Bronchial epithelial cell (primary cell): ENCODE measurements at regions not wholly inside any gene's neighbourhood (a gene's known extent, or its start where the extent isn't known, plus 50 kb on each side); places are given as distances from the start of the nearest gene placed in this dataset.

Source experiments
- DNase-seq: peaks from one replicate; pipeline ENCODE4 v3.0.0-alpha.2; 2010; ENCODE audit warnings: low read depth
- FAIRE-seq: peaks from 2 replicates; lab custom pipeline; 2011; peaks lifted over from hg19 to GRCh38; lab: Jason Lieb, UNC
- H3K27me3 ChIP-seq: 2 replicates; pipeline ENCODE4 v1.5.1; 2011; ENCODE audit warnings: low read length; ENCODE audit not compliant: control insufficient read depth, insufficient read depth
- H3K36me3 ChIP-seq: 2 replicates; pipeline ENCODE4 v1.5.1; 2011; ENCODE audit warnings: low read length; ENCODE audit not compliant: control insufficient read depth, insufficient read depth
- H3K4me3 ChIP-seq: 2 replicates; pipeline ENCODE4 v1.5.1; 2011; ENCODE audit warnings: mild to moderate bottlenecking, low read depth, low read length, control low read depth
- CTCF ChIP-seq: IDR thresholded peaks from 2 replicates; pipeline ENCODE4 v1.5.1; 2011; ENCODE audit warnings: mild to moderate bottlenecking, moderate library complexity, low read length, control low read depth, inconsistent platforms; ENCODE audit not compliant: insufficient read depth, severe bottlenecking

- no peaks in the 10 kb centered on the region for H3K27me3 ChIP-seq
- no peak for FAIRE-seq
- no peak for TF ChIP-seq CTCF
- no peak for DNase-seq
- H3K36me3 ChIP-seq: no peaks in the 10 kb centered on the region
- no peak overlapping the region for H3K4me3 ChIP-seq
These were observed 534.3 kb upstream of the LARGE1 start for GRCh38 chr22:34454598-34454997.

DNA sequence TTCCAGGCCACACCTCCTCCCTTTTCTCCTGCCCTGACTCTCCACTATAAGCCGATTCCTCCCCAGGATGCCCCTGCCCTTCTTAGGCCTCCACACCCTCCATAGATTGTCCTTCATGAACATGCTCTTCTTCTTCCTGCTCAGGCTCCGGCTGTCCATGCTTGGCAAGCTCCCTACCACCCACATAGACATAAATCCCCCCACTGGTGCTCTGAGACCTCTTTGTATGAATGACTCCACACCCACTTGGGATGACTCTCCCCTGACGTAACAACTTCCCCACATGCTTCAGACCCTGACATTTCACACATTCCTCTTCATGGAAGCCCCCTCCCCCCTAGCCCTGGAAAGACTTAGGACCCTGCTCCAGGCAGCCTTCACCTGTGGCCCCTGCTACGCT is 542.5 kb upstream of the LARGE1 start:
- H3K4me3 ChIP-seq: no peak overlapping the region
- FAIRE-seq: peak; percentile 79
- H3K27me3 ChIP-seq: no peaks in the 10 kb centered on the region
- no peaks in the 10 kb centered on the region for H3K36me3 ChIP-seq
- TF ChIP-seq CTCF: no peak
- DNase-seq: no peak

DNA sequence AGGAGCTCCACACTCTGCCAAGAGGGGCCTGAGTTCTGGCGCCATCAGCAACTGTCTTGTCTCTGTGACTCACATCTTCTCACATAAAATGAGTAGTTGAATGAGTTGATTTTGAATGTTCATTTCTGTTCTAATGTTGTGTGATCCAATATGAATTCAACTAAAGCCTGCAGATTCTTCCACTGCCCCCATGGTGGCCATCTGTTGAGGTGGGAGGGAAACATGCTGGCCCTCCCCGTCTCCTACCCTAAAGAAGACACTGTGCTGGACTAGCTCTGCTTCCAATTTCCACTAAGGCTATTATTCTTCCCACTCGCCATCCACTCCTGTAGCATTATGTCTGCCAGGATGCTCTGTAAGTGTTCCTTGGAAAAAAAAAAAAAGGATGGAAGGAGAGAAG is 555.6 kb upstream of the LARGE1 start:
- Histone ChIP-seq H3K4me3 (no peak overlapping the region), H3K27me3 (no peaks in the 10 kb centered on the region), H3K36me3 (no peaks in the 10 kb centered on the region)
- FAIRE-seq (no peak), DNase-seq (no peak)
- TF ChIP-seq CTCF: no peak

DNA sequence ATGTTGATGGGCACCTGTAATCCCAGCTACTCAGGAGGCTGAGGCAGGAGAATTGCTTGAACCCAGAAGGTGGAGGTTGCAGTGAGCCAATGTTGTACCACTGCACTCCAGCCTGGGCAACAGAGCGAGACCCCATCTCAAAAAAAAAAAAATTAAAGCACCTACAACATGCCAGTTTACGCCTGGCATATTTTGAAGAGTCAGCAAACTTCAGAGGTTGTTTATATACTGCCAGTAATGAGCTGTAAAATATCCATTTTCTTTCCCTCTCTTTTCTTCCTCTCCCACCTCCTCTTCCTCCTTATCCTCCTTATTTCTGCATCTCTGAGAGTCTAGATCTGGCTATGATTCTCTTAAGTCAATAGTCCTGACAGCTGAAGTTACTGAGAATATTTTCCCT is 556.5 kb upstream of the LARGE1 start:
- TF ChIP-seq CTCF: no peak
- Histone ChIP-seq H3K27me3 (no peaks in the 10 kb centered on the region), H3K4me3 (no peak overlapping the region), H3K36me3 (no peaks in the 10 kb centered on the region)
- FAIRE-seq: no peak
- DNase-seq: no peak

- no peak overlapping the region for H3K4me3 ChIP-seq
- H3K36me3 ChIP-seq: no peaks in the 10 kb centered on the region
- DNase-seq (no peak), FAIRE-seq (no peak)
- TF ChIP-seq CTCF: no peak
- H3K27me3 ChIP-seq: no peaks in the 10 kb centered on the region
These were observed 560.8 kb upstream of the LARGE1 start for GRCh38 chr22:34481090-34481489.

- Histone ChIP-seq H3K36me3 (no peaks in the 10 kb centered on the region), H3K4me3 (no peak overlapping the region), H3K27me3 (no peaks in the 10 kb centered on the region)
- DNase-seq: no peak
- no peak for TF ChIP-seq CTCF
- FAIRE-seq: no peak
These were observed 566.1 kb upstream of the LARGE1 start for GRCh38 chr22:34486381-34486780.
